HEK293 (cell line): ENCODE measurements at regions not wholly inside any gene's neighbourhood (a gene's known extent, or its start where the extent isn't known, plus 50 kb on each side); places are given as distances from the start of the nearest gene placed in this dataset.
A peak's percentile ranks its signal among the peaks of the same experiment; 100 is the strongest.

Source experiments
- BCL11A ChIP-seq: fragments of 450-650 bp; formaldehyde crosslinking; IDR thresholded peaks from 2 replicates; pipeline ENCODE4 v1.5.1; 2016; ENCODE audit warnings: low read depth, missing biosample characterization, missing genetic modification characterization
- GFI1B ChIP-seq: fragments of 450-650 bp; formaldehyde crosslinking; IDR thresholded peaks from 2 replicates; pipeline ENCODE4 v1.5.1; 2016; ENCODE audit warnings: missing biosample characterization, missing genetic modification characterization
- HOXA7 ChIP-seq: sonication (generic); formaldehyde crosslinking; IDR thresholded peaks from 2 replicates; pipeline ENCODE4 v1.8.1; 2022; ENCODE audit warnings: missing genetic modification reagents, borderline replicate concordance
- RBAK ChIP-seq: fragments of 450-650 bp; formaldehyde crosslinking; IDR thresholded peaks from 2 replicates; pipeline ENCODE4 v1.5.1; 2016; ENCODE audit warnings: missing biosample characterization, missing genetic modification characterization
- YY1 ChIP-seq: fragments of 450-650 bp; formaldehyde crosslinking; IDR thresholded peaks from 2 replicates; pipeline ENCODE4 v1.5.1; 2018; ENCODE audit warnings: missing biosample characterization, missing genetic modification characterization
- ZBTB1 ChIP-seq: fragments of 450-650 bp; formaldehyde crosslinking; IDR thresholded peaks from 2 replicates; pipeline ENCODE4 v1.5.1; 2016; ENCODE audit warnings: missing biosample characterization, missing genetic modification characterization
- ZBTB17 ChIP-seq: fragments of 450-650 bp; formaldehyde crosslinking; IDR thresholded peaks from 2 replicates; pipeline ENCODE4 v1.5.1; 2016; ENCODE audit warnings: missing biosample characterization, missing genetic modification characterization
- ZBTB6 ChIP-seq: fragments of 450-650 bp; formaldehyde crosslinking; IDR thresholded peaks from 2 replicates; pipeline ENCODE4 v1.5.1; 2017; ENCODE audit warnings: missing biosample characterization, missing genetic modification characterization
- ZFHX2 ChIP-seq: fragments of 450-650 bp; formaldehyde crosslinking; conservative IDR thresholded peaks from 2 replicates; pipeline ENCODE4 v1.5.1; 2016; ENCODE audit warnings: missing biosample characterization, missing genetic modification characterization
- ZNF121 ChIP-seq: fragments of 450-650 bp; formaldehyde crosslinking; IDR thresholded peaks from 2 replicates; pipeline ENCODE4 v1.5.1; 2016; ENCODE audit warnings: missing biosample characterization, missing genetic modification characterization
- ZNF148 ChIP-seq: fragments of 450-650 bp; formaldehyde crosslinking; IDR thresholded peaks from 2 replicates; pipeline ENCODE4 v1.5.0; 2017; ENCODE audit warnings: missing biosample characterization, missing genetic modification characterization, borderline replicate concordance
- ZNF24 ChIP-seq: fragments of 450-650 bp; formaldehyde crosslinking; IDR thresholded peaks from 2 replicates; pipeline ENCODE4 v1.5.1; 2016; ENCODE audit warnings: missing biosample characterization, missing genetic modification characterization
- ZNF248 ChIP-seq: fragments of 450-650 bp; formaldehyde crosslinking; IDR thresholded peaks from 2 replicates; pipeline ENCODE4 v1.5.1; 2017; ENCODE audit warnings: missing biosample characterization, missing genetic modification characterization
- ZNF391 ChIP-seq: fragments of 450-650 bp; formaldehyde crosslinking; IDR thresholded peaks from 2 replicates; pipeline ENCODE4 v1.5.1; 2016; ENCODE audit warnings: low read depth, missing biosample characterization, missing genetic modification characterization, borderline replicate concordance
- ZNF510 ChIP-seq: fragments of 450-650 bp; formaldehyde crosslinking; IDR thresholded peaks from 2 replicates; pipeline ENCODE4 v1.5.1; 2018; ENCODE audit warnings: mild to moderate bottlenecking, missing genetic modification characterization, missing biosample characterization; ENCODE audit not compliant: insufficient replicate concordance
- ZNF558 ChIP-seq: fragments of 450-650 bp; formaldehyde crosslinking; IDR thresholded peaks from 2 replicates; pipeline ENCODE4 v1.5.1; 2016; ENCODE audit warnings: missing biosample characterization, missing genetic modification characterization
- ZNF561 ChIP-seq: fragments of 450-650 bp; IDR thresholded peaks from 2 replicates; pipeline ENCODE4 v1.5.1; 2018; ENCODE audit warnings: missing biosample characterization, missing genetic modification characterization, borderline replicate concordance
- ZNF626 ChIP-seq: fragments of 450-650 bp; sonication (Bioruptor Pico); formaldehyde crosslinking; IDR thresholded peaks from 2 replicates; pipeline ENCODE4 v1.5.1; 2018; ENCODE audit warnings: missing biosample characterization, missing genetic modification characterization, inconsistent platforms
- ZNF785 ChIP-seq: fragments of 450-650 bp; formaldehyde crosslinking; IDR thresholded peaks from 2 replicates; pipeline ENCODE4 v1.5.1; 2016; ENCODE audit warnings: missing biosample characterization, missing genetic modification characterization
- ZSCAN16 ChIP-seq: fragments of 450-650 bp; formaldehyde crosslinking; IDR thresholded peaks from 2 replicates; pipeline ENCODE4 v1.5.1; 2016; ENCODE audit warnings: missing biosample characterization, missing genetic modification characterization
- ZSCAN23 ChIP-seq: fragments of 450-650 bp; formaldehyde crosslinking; IDR thresholded peaks from 2 replicates; pipeline ENCODE4 v1.5.1; 2016; ENCODE audit warnings: missing biosample characterization, missing genetic modification characterization
- ZSCAN30 ChIP-seq: fragments of 450-650 bp; IDR thresholded peaks from 2 replicates; pipeline ENCODE4 v1.5.1; 2018; ENCODE audit warnings: missing biosample characterization, mild to moderate bottlenecking, missing genetic modification characterization, moderate library complexity
- TF ChIP-seq, protein P1 (sequence below): fragments of 450-650 bp; formaldehyde crosslinking; IDR thresholded peaks from 2 replicates; pipeline ENCODE4 v1.5.1; 2017; ENCODE audit warnings: missing biosample characterization, missing genetic modification characterization
- TF ChIP-seq, protein P2 (sequence below): fragments of 450-650 bp; formaldehyde crosslinking; IDR thresholded peaks from 2 replicates; pipeline ENCODE4 v1.5.1; 2016; ENCODE audit warnings: missing biosample characterization, missing genetic modification characterization
- TF ChIP-seq, protein P3 (sequence below): fragments of 450-650 bp; formaldehyde crosslinking; IDR thresholded peaks from 2 replicates; pipeline ENCODE4 v1.5.1; 2017; ENCODE audit warnings: missing biosample characterization, mild to moderate bottlenecking, missing genetic modification characterization, moderate library complexity
- TF ChIP-seq, protein P4 (sequence below): sonication (generic); formaldehyde crosslinking; IDR thresholded peaks from 2 replicates; pipeline ENCODE4 v1.8.1; 2022; ENCODE audit warnings: mild to moderate bottlenecking, moderate library complexity, missing genetic modification reagents
- TF ChIP-seq, protein P5 (sequence below): fragments of 450-650 bp; formaldehyde crosslinking; IDR thresholded peaks from 2 replicates; pipeline ENCODE4 v1.5.1; 2017; ENCODE audit warnings: missing biosample characterization, missing genetic modification characterization

- TF ChIP-seq, protein P1, sequence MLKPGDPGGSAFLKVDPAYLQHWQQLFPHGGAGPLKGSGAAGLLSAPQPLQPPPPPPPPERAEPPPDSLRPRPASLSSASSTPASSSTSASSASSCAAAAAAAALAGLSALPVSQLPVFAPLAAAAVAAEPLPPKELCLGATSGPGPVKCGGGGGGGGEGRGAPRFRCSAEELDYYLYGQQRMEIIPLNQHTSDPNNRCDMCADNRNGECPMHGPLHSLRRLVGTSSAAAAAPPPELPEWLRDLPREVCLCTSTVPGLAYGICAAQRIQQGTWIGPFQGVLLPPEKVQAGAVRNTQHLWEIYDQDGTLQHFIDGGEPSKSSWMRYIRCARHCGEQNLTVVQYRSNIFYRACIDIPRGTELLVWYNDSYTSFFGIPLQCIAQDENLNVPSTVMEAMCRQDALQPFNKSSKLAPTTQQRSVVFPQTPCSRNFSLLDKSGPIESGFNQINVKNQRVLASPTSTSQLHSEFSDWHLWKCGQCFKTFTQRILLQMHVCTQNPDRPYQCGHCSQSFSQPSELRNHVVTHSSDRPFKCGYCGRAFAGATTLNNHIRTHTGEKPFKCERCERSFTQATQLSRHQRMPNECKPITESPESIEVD (tag by site-specific recombination), result peak; percentile 17; the same call in 1 of the 2 replicates
- TF ChIP-seq ZNF626 (no peak), ZNF148 (tag by site-specific recombination) (peak; percentile 75; the same call in 1 of the 2 replicates), ZNF510 (tag by site-specific recombination) (no peak), ZSCAN23 (no peak), BCL11A (tag by site-specific recombination) (peak; percentile 63; the same call in 1 of the 2 replicates), ZSCAN16 (tag by site-specific recombination) (0 out of 2 replicates have a peak, but pooled peaks have one; percentile 25), HOXA7 (CRISPR knock-in tag) (no peak), ZNF561 (peak; percentile 85), ZNF248 (0 out of 2 replicates have a peak, but pooled peaks have one; percentile 68), ZNF558 (no peak), ZBTB1 (tag by site-specific recombination) (peak; percentile 88; the same call in 1 of the 2 replicates), ZFHX2 (tag by site-specific recombination) (peak; percentile 74), ZSCAN30 (tag by site-specific recombination) (peak; percentile 92), ZNF121 (tag by site-specific recombination) (peak; percentile 89), ZNF24 (tag by site-specific recombination) (no peak), ZBTB17 (tag by site-specific recombination) (no peak; the same call in 1 of the 2 replicates), YY1 (tag by site-specific recombination) (no peak), RBAK (tag by site-specific recombination) (no peak), ZNF785 (tag by site-specific recombination) (0 out of 2 replicates have a peak, but pooled peaks have one; percentile 34), ZNF391 (tag by site-specific recombination) (peak; percentile 45; the same call in 1 of the 2 replicates), ZBTB6 (tag by site-specific recombination) (peak; percentile 30; the same call in 1 of the 2 replicates), GFI1B (no peak)
- TF ChIP-seq, protein P2, sequence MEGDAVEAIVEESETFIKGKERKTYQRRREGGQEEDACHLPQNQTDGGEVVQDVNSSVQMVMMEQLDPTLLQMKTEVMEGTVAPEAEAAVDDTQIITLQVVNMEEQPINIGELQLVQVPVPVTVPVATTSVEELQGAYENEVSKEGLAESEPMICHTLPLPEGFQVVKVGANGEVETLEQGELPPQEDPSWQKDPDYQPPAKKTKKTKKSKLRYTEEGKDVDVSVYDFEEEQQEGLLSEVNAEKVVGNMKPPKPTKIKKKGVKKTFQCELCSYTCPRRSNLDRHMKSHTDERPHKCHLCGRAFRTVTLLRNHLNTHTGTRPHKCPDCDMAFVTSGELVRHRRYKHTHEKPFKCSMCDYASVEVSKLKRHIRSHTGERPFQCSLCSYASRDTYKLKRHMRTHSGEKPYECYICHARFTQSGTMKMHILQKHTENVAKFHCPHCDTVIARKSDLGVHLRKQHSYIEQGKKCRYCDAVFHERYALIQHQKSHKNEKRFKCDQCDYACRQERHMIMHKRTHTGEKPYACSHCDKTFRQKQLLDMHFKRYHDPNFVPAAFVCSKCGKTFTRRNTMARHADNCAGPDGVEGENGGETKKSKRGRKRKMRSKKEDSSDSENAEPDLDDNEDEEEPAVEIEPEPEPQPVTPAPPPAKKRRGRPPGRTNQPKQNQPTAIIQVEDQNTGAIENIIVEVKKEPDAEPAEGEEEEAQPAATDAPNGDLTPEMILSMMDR (tag by site-specific recombination), result no peak; the same call in 1 of the 2 replicates
- TF ChIP-seq, protein P3, sequence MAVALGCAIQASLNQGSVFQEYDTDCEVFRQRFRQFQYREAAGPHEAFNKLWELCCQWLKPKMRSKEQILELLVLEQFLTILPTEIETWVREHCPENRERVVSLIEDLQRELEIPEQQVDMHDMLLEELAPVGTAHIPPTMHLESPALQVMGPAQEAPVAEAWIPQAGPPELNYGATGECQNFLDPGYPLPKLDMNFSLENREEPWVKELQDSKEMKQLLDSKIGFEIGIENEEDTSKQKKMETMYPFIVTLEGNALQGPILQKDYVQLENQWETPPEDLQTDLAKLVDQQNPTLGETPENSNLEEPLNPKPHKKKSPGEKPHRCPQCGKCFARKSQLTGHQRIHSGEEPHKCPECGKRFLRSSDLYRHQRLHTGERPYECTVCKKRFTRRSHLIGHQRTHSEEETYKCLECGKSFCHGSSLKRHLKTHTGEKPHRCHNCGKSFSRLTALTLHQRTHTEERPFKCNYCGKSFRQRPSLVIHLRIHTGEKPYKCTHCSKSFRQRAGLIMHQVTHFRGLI (tag by site-specific recombination), result 0 out of 2 replicates have a peak, but pooled peaks have one; percentile 39
- TF ChIP-seq, protein P4, sequence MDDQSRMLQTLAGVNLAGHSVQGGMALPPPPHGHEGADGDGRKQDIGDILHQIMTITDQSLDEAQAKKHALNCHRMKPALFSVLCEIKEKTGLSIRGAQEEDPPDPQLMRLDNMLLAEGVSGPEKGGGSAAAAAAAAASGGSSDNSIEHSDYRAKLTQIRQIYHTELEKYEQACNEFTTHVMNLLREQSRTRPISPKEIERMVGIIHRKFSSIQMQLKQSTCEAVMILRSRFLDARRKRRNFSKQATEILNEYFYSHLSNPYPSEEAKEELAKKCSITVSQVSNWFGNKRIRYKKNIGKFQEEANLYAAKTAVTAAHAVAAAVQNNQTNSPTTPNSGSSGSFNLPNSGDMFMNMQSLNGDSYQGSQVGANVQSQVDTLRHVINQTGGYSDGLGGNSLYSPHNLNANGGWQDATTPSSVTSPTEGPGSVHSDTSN (CRISPR knock-in tag), result peak; percentile 55; the same call in 1 of the 2 replicates
- TF ChIP-seq, protein P5, sequence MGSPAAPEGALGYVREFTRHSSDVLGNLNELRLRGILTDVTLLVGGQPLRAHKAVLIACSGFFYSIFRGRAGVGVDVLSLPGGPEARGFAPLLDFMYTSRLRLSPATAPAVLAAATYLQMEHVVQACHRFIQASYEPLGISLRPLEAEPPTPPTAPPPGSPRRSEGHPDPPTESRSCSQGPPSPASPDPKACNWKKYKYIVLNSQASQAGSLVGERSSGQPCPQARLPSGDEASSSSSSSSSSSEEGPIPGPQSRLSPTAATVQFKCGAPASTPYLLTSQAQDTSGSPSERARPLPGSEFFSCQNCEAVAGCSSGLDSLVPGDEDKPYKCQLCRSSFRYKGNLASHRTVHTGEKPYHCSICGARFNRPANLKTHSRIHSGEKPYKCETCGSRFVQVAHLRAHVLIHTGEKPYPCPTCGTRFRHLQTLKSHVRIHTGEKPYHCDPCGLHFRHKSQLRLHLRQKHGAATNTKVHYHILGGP (tag by site-specific recombination), result 0 out of 2 replicates have a peak, but pooled peaks have one; percentile 23
Observed at GRCh38 chr22:46053563-46054090, 76.7 kb upstream of the WNT7B start (continued).
